ENCODE measurements at regions not wholly inside any gene's neighbourhood (a gene's known extent, or its start where the extent isn't known, plus 50 kb on each side); places are given as distances from the start of the nearest gene placed in this dataset.

GRCh38 chr2:41387519-41387918, 660.3 kb upstream of the PKDCC start:
- H3K4me2 ChIP-seq (ENCODE audit: extremely low read depth, insufficient read depth, low read length), result no peak overlapping the region
- TF ChIP-seq CTCF (conservative IDR thresholded peaks at IDR 0.05 in 1 of 2, IDR thresholded peaks at IDR 0.05 in 1 of 2; ENCODE audit: low read depth in 1 of 2, low read length in 2 of 2) (no peak), EZH2 (IDR thresholded peaks at IDR 0.05; ENCODE audit: low read length, missing control alignments) (no peak)
- DNase-seq (ENCODE audit: low read depth in 2 of 2), result no peak
- no peaks in the 10 kb centered on the region for H3K4me1 ChIP-seq (ENCODE audit: control insufficient read depth, extremely low read depth, insufficient read depth, low read length)
- H2AFZ ChIP-seq (ENCODE audit: low read length), result no peak overlapping the region
- H3K9ac ChIP-seq (ENCODE audit: insufficient read depth, low read length), result no peak overlapping the region
- no peak overlapping the region for H3K4me3 ChIP-seq (replicated peaks in 1 of 4; ENCODE audit: control extremely low read depth in 1 of 4, insufficient read depth in 1 of 4, low read depth in 3 of 4, low read length in 4 of 4)
- H3K27me3 ChIP-seq (ENCODE audit: control insufficient read depth, insufficient read depth, low read length), result no peaks in the 10 kb centered on the region
- H3K27ac ChIP-seq (ENCODE audit: insufficient read depth, low read length), result no peak overlapping the region
- H3K36me3 ChIP-seq (ENCODE audit: control insufficient read depth, insufficient read depth, low read length), result no peaks in the 10 kb centered on the region
- no peaks in the 10 kb centered on the region for H3K9me3 ChIP-seq (ENCODE audit: control insufficient read depth, insufficient read depth, low read depth, low read length)
- H3K79me2 ChIP-seq (ENCODE audit: control insufficient read depth, insufficient read depth, low read length), result no peaks in the 10 kb centered on the region
- H4K20me1 ChIP-seq (ENCODE audit: control insufficient read depth, extremely low read depth, insufficient read depth, low read length), result no peaks in the 10 kb centered on the region

DNA sequence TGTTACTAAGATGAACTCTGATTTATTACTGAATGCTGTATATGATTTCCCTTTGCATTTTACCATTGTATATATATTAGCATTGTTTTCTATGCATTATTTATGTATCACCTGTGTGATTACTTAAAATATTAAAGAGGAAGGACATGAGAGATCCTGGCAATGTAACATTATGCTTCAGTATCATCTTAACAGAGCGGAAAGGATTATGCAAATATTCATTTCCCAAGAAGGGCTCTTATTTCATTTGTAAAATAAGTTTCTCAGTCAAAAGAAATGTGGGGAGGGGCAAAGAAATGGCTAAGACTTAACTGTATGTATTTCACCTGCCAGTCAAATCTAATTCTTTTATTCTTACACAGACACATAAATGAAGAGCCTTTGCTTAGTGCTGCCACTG, 654.2 kb upstream of the PKDCC start:
- no peak overlapping the region for H3K27ac ChIP-seq (ENCODE audit: insufficient read depth, low read length)
- no peaks in the 10 kb centered on the region for H3K9me3 ChIP-seq (ENCODE audit: control insufficient read depth, insufficient read depth, low read depth, low read length)
- no peak for TF ChIP-seq CTCF (conservative IDR thresholded peaks at IDR 0.05 in 1 of 2, IDR thresholded peaks at IDR 0.05 in 1 of 2; ENCODE audit: low read depth in 1 of 2, low read length in 2 of 2)
- TF ChIP-seq EZH2 (IDR thresholded peaks at IDR 0.05; ENCODE audit: low read length, missing control alignments), result no peak
- no peaks in the 10 kb centered on the region for H3K79me2 ChIP-seq (ENCODE audit: control insufficient read depth, insufficient read depth, low read length)
- no peaks in the 10 kb centered on the region for H4K20me1 ChIP-seq (ENCODE audit: control insufficient read depth, extremely low read depth, insufficient read depth, low read length)
- H3K9ac ChIP-seq (ENCODE audit: insufficient read depth, low read length), result no peak overlapping the region
- H3K27me3 ChIP-seq (ENCODE audit: control insufficient read depth, insufficient read depth, low read length), result no peaks in the 10 kb centered on the region
- no peaks in the 10 kb centered on the region for H3K4me1 ChIP-seq (ENCODE audit: control insufficient read depth, extremely low read depth, insufficient read depth, low read length)
- no peak overlapping the region for H3K4me2 ChIP-seq (ENCODE audit: extremely low read depth, insufficient read depth, low read length)
- no peaks in the 10 kb centered on the region for H3K36me3 ChIP-seq (ENCODE audit: control insufficient read depth, insufficient read depth, low read length)
- DNase-seq (ENCODE audit: low read depth in 2 of 2), result no peak
- no peak overlapping the region for H3K4me3 ChIP-seq (replicated peaks in 1 of 4; ENCODE audit: control extremely low read depth in 1 of 4, insufficient read depth in 1 of 4, low read depth in 3 of 4, low read length in 4 of 4)
- no peak overlapping the region for H2AFZ ChIP-seq (ENCODE audit: low read length)

DNA sequence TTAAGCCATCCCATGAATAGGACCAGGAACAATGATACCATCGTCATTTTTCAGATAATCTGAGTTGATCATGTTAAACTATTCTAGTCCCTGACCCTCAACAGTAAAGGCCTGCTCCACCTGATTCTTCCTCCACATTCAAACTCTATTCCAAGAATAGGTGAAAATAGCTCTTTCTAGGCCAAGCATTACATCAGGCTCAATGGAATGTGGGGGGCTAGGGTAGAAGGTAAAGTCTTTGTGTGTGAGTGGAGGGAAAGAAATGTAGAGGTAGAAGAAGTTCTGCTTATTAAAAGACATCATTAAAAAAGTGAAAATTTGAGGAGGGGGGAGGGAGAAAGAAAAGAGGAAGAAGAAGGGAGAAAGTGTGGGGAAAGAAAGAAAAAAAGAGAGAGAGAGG, 653.3 kb upstream of the PKDCC start:
- no peak for DNase-seq (ENCODE audit: low read depth in 2 of 2)
- H3K9ac ChIP-seq (ENCODE audit: insufficient read depth, low read length), result no peak overlapping the region
- H3K27me3 ChIP-seq (ENCODE audit: control insufficient read depth, insufficient read depth, low read length), result no peaks in the 10 kb centered on the region
- H2AFZ ChIP-seq (ENCODE audit: low read length), result no peak overlapping the region
- H3K9me3 ChIP-seq (ENCODE audit: control insufficient read depth, insufficient read depth, low read depth, low read length), result no peaks in the 10 kb centered on the region
- no peak overlapping the region for H3K27ac ChIP-seq (ENCODE audit: insufficient read depth, low read length)
- no peak overlapping the region for H3K4me2 ChIP-seq (ENCODE audit: extremely low read depth, insufficient read depth, low read length)
- H3K79me2 ChIP-seq (ENCODE audit: control insufficient read depth, insufficient read depth, low read length), result no peaks in the 10 kb centered on the region
- H3K4me3 ChIP-seq (replicated peaks in 1 of 4; ENCODE audit: control extremely low read depth in 1 of 4, insufficient read depth in 1 of 4, low read depth in 3 of 4, low read length in 4 of 4), result no peak overlapping the region
- no peaks in the 10 kb centered on the region for H3K36me3 ChIP-seq (ENCODE audit: control insufficient read depth, insufficient read depth, low read length)
- no peaks in the 10 kb centered on the region for H4K20me1 ChIP-seq (ENCODE audit: control insufficient read depth, extremely low read depth, insufficient read depth, low read length)
- no peaks in the 10 kb centered on the region for H3K4me1 ChIP-seq (ENCODE audit: control insufficient read depth, extremely low read depth, insufficient read depth, low read length)
- TF ChIP-seq EZH2 (IDR thresholded peaks at IDR 0.05; ENCODE audit: low read length, missing control alignments), result no peak

Data from fibroblast of lung (primary cell).